ENCODE measurements at regions not wholly inside any gene's neighbourhood (a gene's known extent, or its start where the extent isn't known, plus 50 kb on each side); places are given as distances from the start of the nearest gene placed in this dataset.

- TF ChIP-seq CTCF (IDR thresholded peaks at IDR 0.05) (no peak), EP300 (IDR thresholded peaks at IDR 0.05) (no peak), POLR2A (IDR thresholded peaks at IDR 0.05) (no peak)
These were observed 102.2 kb upstream of the GJB6 start for GRCh38 chr13:20334309-20334708.
